ENCODE measurements at regions not wholly inside any gene's neighbourhood (a gene's known extent, or its start where the extent isn't known, plus 50 kb on each side); places are given as distances from the start of the nearest gene placed in this dataset.

DNA sequence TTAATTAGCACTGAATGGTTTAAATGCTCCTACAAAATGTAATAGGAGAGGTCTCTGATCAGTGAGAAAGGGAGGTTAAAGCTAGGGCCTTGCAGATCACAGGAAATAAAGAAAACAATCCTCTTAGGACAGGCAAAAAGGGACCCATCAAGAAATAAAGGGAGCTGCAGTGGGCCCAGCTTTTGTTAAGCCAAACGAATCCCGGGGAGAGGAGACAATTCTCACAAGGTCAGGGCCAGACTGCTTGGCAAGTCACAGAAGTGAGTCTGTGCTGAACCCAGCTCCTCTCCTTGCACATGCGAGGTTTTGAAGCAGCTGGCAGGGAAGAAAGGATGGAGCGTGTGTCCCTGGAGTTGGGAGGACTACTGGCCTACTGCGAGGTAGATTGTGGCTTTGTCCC, 285.8 kb downstream of the COG6 start:
- TF ChIP-seq MYC (IDR thresholded peaks at IDR 0.05; ENCODE audit: low read depth, low read length) (no peak), POLR2A (IDR thresholded peaks at IDR 0.05; ENCODE audit: extremely low read depth, insufficient read length) (no peak)
- TF ChIP-seq, protein P1, sequence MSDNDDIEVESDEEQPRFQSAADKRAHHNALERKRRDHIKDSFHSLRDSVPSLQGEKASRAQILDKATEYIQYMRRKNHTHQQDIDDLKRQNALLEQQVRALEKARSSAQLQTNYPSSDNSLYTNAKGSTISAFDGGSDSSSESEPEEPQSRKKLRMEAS (IDR thresholded peaks at IDR 0.05; ENCODE audit: low read depth, low read length), result no peak
- TF ChIP-seq, protein P2, sequence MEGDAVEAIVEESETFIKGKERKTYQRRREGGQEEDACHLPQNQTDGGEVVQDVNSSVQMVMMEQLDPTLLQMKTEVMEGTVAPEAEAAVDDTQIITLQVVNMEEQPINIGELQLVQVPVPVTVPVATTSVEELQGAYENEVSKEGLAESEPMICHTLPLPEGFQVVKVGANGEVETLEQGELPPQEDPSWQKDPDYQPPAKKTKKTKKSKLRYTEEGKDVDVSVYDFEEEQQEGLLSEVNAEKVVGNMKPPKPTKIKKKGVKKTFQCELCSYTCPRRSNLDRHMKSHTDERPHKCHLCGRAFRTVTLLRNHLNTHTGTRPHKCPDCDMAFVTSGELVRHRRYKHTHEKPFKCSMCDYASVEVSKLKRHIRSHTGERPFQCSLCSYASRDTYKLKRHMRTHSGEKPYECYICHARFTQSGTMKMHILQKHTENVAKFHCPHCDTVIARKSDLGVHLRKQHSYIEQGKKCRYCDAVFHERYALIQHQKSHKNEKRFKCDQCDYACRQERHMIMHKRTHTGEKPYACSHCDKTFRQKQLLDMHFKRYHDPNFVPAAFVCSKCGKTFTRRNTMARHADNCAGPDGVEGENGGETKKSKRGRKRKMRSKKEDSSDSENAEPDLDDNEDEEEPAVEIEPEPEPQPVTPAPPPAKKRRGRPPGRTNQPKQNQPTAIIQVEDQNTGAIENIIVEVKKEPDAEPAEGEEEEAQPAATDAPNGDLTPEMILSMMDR (IDR thresholded peaks at IDR 0.05; ENCODE audit: low read depth, low read length), result no peak
- no peak for DNase-seq (ENCODE audit: low read depth)
- no peak overlapping the region for H3K4me3 ChIP-seq (ENCODE audit: low read depth, low read length)

DNA sequence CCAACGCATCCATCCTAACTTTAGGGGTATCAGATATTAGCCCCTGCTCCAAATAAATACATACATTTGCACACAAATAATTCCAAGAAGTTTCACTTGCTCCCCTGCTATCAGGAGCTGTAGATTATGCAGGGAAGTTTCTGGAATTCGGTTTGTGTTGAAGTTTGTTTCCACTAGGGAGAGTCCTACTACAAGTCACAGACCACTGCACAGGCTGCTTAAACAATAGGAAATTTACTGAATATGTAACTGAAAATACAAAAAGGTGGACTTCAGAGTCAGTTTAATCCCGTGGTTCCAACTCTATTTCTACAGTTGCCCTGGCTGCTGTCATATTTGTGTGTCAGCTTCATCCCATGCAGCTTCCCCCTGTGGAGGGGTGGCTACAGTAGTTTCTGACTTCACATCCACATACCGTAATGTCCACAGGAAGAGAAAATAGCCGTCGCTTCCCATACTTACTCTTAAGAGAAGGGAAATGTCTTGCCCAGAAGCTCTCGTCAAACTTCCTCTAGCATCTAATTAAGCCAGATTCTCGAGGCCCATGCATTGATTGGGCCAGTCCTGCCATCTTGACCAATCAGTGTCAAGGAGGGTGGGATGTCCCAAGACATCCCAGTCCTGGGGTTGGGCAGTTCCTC, 286.6 kb downstream of the COG6 start:
- TF ChIP-seq MYC (IDR thresholded peaks at IDR 0.05; ENCODE audit: low read depth, low read length), result no peak
- TF ChIP-seq, protein P2 (IDR thresholded peaks at IDR 0.05; ENCODE audit: low read depth, low read length), result no peak
- TF ChIP-seq, protein P1 (IDR thresholded peaks at IDR 0.05; ENCODE audit: low read depth, low read length), result no peak
- TF ChIP-seq POLR2A (IDR thresholded peaks at IDR 0.05; ENCODE audit: extremely low read depth, insufficient read length), result no peak
- H3K4me3 ChIP-seq (ENCODE audit: low read depth, low read length), result no peak overlapping the region
- no peak for DNase-seq (ENCODE audit: low read depth)

DNA sequence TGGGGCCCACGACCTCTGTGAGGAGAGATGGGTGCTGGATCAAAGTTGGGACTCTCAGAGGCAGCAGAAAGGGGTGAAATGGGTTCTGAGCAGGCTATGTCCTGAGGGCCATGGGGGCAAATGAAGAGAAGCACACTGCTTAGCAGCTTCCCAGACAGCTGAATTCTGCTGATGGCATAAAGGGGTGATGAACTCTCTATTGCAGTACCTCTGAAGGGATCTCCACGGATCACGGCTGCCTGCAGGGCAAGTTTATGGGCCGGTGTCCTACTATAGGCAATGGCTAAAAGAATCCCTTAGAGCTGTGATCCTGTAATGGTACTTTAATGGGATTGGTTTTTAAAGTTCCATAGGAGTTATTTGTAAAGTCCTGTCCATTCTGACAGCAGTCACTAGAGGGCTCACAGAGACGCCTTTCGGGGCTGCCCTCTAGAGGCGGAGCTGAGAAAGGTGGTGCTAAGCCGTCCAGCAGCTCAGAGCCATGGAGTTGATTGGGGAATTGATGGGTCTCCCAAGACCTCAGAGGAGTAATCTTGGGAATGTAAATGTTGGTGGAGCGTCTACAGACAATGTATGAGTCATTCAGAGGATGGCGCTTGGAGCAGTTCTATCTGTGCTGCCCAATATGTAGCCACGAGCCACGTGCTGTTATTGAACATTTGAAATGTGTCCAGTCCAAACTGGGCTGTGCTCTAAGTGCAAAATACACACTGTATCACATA, 287.3 kb downstream of the COG6 start:
- TF ChIP-seq, protein P1 (IDR thresholded peaks at IDR 0.05; ENCODE audit: low read depth, low read length), result 0 out of 2 replicates have a peak, but pooled peaks have one; percentile 11
- TF ChIP-seq MYC (IDR thresholded peaks at IDR 0.05; ENCODE audit: low read depth, low read length) (no peak), POLR2A (IDR thresholded peaks at IDR 0.05; ENCODE audit: extremely low read depth, insufficient read length) (no peak)
- TF ChIP-seq, protein P2 (IDR thresholded peaks at IDR 0.05; ENCODE audit: low read depth, low read length), result peak; percentile 100
- peak; percentile 73 for DNase-seq (ENCODE audit: low read depth)
- no peak overlapping the region for H3K4me3 ChIP-seq (ENCODE audit: low read depth, low read length)

DNA sequence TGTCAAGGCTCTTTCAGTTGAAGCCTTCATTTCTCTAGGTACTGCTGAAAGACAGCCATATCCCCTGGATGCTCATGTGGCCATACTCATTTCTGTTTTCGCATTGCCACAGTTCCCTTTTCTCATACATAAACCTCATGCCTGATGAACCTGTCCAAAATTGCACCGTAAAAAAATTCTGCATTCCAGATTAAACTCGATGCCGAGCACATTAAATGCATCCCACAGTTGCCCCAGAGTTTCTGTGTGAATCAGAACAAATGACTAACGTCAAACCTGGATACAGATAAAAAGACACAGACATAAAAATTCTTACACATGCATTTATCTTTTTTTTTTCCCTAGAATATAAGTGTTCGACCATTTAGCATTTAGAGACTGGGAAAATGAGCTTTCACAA, 288.2 kb downstream of the COG6 start:
- TF ChIP-seq MYC (IDR thresholded peaks at IDR 0.05; ENCODE audit: low read depth, low read length) (no peak), POLR2A (IDR thresholded peaks at IDR 0.05; ENCODE audit: extremely low read depth, insufficient read length) (no peak)
- TF ChIP-seq, protein P1 (IDR thresholded peaks at IDR 0.05; ENCODE audit: low read depth, low read length), result no peak
- TF ChIP-seq, protein P2 (IDR thresholded peaks at IDR 0.05; ENCODE audit: low read depth, low read length), result no peak
- H3K4me3 ChIP-seq (ENCODE audit: low read depth, low read length), result no peak overlapping the region

DNA sequence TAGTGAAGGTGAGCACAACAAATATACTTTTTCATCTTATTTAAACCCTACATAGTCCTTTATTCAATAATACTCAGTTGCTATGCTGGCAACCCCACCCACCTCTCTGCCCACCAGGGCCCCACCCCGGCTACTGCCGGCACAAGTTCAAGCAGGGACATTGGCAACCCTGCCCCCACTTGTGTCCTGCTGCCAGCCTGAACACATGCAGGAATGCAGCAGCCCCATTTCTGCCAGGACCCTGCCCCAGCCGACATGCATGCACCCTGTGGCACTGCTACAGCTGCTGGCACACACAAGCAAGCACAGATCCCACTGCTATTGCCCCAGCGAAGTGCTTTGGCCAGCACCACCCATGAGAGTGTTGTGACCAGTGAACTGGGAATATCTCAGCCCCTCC, 289.8 kb downstream of the COG6 start:
- TF ChIP-seq POLR2A (IDR thresholded peaks at IDR 0.05; ENCODE audit: extremely low read depth, insufficient read length) (no peak), MYC (IDR thresholded peaks at IDR 0.05; ENCODE audit: low read depth, low read length) (no peak)
- TF ChIP-seq, protein P1 (IDR thresholded peaks at IDR 0.05; ENCODE audit: low read depth, low read length), result no peak
- TF ChIP-seq, protein P2 (IDR thresholded peaks at IDR 0.05; ENCODE audit: low read depth, low read length), result no peak
- H3K4me3 ChIP-seq (ENCODE audit: low read depth, low read length), result no peak overlapping the region
- no peak for DNase-seq (ENCODE audit: low read depth)

More for the DNA sequence above, 288.2 kb downstream of the COG6 start:
- no peak for DNase-seq (ENCODE audit: low read depth)

Measured in NB4 (cell line).